HG03280 (cell line): ENCODE measurements at regions not wholly inside any gene's neighbourhood (a gene's known extent, or its start where the extent isn't known, plus 50 kb on each side); places are given as distances from the start of the nearest gene placed in this dataset.
"Not testable (repeated sequence)": the region's sequence is repeated elsewhere in the genome, so short reads cannot be mapped to it uniquely, and the experiment has no call there.

ENCODE experiments used
- ATAC-seq: cut with Tn5 transposase; IDR thresholded peaks from one replicate; pipeline ENCODE4 v1.9.1; 2021; ENCODE audit warnings: mild to moderate bottlenecking, moderate library complexity; ENCODE audit not compliant: unreplicated experiment

GRCh38 chr10:80741278-80741677 is 203.6 kb downstream of the SH2D4B start:
- no peak for ATAC-seq

GRCh38 chr10:80750268-80750667 is 212.6 kb downstream of the SH2D4B start:
- no peak for ATAC-seq

DNA sequence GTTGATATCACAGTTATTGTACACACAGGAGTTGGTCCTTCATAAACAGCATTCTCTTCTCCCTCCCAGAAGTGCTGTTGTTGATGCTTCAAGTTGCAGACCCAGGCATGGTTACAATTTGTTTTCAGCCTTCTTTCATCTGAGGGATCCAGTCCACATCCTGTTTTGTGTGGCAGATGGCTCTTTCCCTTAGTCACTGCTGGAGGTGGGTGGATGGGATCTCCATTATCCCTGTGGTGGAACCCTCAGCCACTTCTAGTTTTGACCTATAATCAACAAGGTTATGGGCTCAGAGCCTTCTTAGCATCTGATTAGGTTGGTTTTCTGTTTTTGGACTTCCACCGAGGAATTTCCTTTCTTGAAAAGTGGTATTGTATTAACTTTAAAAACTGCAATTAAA is 214.2 kb downstream of the SH2D4B start:
- no peak for ATAC-seq

- no peak for ATAC-seq
Measured at GRCh38 chr10:80753612-80754011, 215.9 kb downstream of the SH2D4B start.

DNA sequence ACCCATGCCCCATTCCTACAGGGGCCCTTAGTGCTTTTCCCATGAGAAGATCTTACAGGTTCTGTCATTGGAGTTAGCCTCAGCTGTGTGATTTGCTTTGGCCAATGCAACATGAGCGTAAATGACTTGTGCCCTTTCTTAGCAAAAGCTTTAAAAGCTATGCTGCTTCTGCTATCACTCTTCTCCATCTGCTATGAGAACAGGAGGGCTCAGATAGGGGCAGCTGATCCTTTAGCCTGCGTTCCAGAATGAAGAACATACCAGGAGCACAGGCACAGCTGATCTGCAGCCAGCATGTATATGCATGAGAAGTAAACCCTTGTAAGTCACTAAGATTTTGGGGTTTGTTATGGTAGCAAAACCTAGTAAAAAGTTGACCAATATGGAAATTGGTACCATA is 218.2 kb downstream of the SH2D4B start:
- no peak for ATAC-seq

DNA sequence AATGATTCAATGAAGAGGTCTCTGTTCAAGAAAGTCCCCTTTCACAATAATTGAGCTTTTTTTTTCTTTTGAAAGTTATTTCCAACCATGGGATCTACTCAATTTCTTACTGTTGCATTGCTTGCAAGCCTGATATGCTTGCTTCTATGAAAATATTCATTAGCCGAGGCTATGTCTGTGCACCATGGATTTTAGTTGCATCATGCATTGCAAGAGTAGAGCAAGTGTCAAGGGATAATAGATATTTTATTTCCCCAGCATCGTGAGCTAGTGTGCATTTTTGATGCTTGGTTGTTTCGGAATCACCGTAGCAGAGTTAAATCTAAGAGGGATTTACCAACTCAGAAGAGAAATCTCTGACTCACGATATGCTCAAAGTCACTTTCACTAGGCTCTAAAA is 222.0 kb downstream of the SH2D4B start:
- no peak for ATAC-seq

GRCh38 chr10:80760914-80761371 is 223.2 kb downstream of the SH2D4B start:
- no peak for ATAC-seq

DNA sequence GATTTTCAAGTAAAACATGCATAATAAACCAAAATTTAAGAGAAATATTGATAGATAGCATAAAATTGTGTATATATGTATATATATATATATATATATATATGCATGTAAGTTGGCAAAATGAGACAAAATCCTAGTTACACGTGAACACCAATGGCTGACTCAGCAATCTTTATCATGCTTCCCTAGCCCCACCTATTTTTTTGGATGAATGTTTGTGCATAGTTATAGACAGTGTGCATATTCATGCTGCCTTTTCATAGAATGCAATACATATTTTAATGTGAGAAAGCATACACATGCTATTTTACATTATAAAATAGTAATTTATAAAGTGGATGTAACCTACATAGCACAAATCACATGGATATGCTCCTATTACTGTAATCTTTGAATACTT is 230.3 kb downstream of the SH2D4B start:
- ATAC-seq: no peak

GRCh38 chr10:80769700-80770160 is 232.0 kb downstream of the SH2D4B start:
- no peak for ATAC-seq

DNA sequence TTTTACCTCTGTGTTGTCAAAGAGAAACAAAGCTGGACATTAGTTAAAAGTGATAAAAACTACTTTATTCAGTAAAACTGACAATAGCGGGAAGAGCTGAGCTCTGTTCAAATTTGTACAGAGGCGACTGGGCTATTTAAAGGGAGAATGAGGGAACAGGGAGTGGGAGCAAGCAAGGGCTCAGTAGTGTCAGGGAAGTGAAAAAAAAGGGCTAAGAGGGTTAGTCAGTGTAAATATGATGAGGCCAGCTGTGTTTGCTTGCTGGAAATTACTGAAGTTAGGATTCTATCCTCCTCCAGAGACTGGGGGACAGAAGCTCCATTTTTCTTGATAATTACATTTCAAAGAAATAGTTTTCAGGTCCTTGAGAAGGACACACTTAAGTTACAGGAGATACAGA is 232.5 kb downstream of the SH2D4B start:
- no peak for ATAC-seq

- ATAC-seq: no peak
Measured at GRCh38 chr10:80771285-80771684, 233.6 kb downstream of the SH2D4B start.

GRCh38 chr10:80771902-80772555 is 234.3 kb downstream of the SH2D4B start:
- no peak for ATAC-seq

- no peak for ATAC-seq
Measured at GRCh38 chr10:80772596-80772995, 234.9 kb downstream of the SH2D4B start.

- no peak for ATAC-seq
Measured at GRCh38 chr10:80784695-80785094, 247.0 kb downstream of the SH2D4B start.

- ATAC-seq: no peak
Measured at GRCh38 chr10:80786322-80786721, 248.6 kb downstream of the SH2D4B start.

DNA sequence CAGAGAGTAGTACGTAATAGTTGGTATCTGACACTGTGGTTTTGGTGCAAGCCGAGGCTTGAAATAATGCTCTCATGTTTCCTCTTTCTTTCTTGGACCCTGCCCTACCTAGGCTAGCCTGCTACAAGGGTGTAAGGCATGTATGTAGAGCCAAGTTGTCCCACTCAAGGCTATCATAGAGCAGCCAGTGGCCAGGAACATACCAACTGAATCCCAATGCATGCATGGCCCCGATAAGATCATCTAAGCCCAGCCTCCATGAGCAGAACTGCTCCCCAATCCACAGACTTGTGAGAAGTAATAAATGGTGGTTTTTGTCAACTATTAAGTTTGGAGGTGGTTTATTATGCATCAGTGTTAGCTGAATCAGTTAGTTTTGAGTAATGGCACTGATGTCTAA is 250.2 kb downstream of the SH2D4B start:
- no peak for ATAC-seq

GRCh38 chr10:80794994-80795393 is 257.3 kb downstream of the SH2D4B start:
- ATAC-seq: no peak

- no peak for ATAC-seq
Measured at GRCh38 chr10:80805343-80806020, 267.8 kb downstream of the SH2D4B start.

- ATAC-seq: no peak
Measured at GRCh38 chr10:80814147-80814652, 276.5 kb downstream of the SH2D4B start.

DNA sequence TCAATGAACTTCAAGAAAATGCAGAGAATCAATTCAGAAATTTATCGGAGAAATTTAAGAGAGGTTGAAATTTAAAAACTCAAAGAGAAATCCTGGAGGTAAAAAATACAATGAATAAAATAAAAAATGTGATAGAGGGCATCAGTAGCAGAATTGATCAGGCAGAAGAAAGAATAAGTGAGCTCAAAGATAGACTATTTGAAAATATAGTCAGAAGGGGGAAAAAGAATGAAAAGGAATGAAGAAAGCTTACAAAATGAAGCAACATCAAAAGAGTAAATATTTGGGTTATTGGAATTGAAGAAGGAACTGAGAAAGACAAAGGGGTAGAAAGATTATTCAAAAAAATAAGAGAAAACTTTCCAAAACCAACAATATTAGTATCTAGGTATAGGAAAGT is 291.4 kb downstream of the SH2D4B start:
- ATAC-seq: no peak

GRCh38 chr10:80829562-80829961 is 291.9 kb downstream of the SH2D4B start:
- no peak for ATAC-seq

DNA sequence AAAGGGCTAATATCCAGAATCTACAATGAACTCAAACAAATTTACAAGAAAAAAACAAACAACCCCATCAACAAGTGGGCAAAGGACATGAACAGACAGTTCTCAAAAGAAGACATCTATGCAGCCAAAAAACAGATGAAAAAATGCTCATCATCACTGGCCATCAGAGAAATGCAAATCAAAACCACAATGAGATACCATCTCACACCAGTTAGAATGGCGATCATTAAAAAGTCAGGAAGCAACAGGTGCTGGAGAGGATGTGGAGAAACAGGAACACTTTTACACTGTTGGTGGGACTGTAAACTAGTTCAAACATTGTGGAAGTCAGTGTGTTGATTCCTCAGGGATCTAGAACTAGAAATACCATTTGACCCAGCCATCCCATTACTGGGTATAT is 295.0 kb downstream of the SH2D4B start:
- not testable (repeated sequence) for ATAC-seq
